HEK293T (cell line): ENCODE measurements at regions not wholly inside any gene's neighbourhood (a gene's known extent, or its start where the extent isn't known, plus 50 kb on each side); places are given as distances from the start of the nearest gene placed in this dataset.
"Not testable (repeated sequence)": the region's sequence is repeated elsewhere in the genome, so short reads cannot be mapped to it uniquely, and the experiment has no call there.

Experiments
- CTCF ChIA-PET: fragments of 350-600 bp; formaldehyde crosslinking; extraction: SDS; loops from one replicate; lab custom pipeline; 2021; ENCODE audit warnings: antibody characterized with exemption, inconsistent platforms; lab: Yijun Ruan, JAX
- POLR2A ChIA-PET: fragments of 350-600 bp; formaldehyde crosslinking; extraction: SDS; loops from one replicate; lab custom pipeline; 2020; ENCODE audit warnings: antibody characterized with exemption, inconsistent platforms; lab: Yijun Ruan, JAX
- DNase-seq: peaks from one replicate; pipeline ENCODE4 v3.0.0; 2012; ENCODE audit warnings: mixed read lengths; ENCODE audit errors: extremely low spot score
- ARNT ChIP-seq: fragments of 450-650 bp; IDR thresholded peaks from 2 replicates; pipeline ENCODE4 v1.6.1; 2017; ENCODE audit warnings: mild to moderate bottlenecking
- BHLHE40 ChIP-seq: fragments of 450-650 bp; IDR thresholded peaks from 2 replicates; pipeline ENCODE4 v1.6.1; 2016; ENCODE audit warnings: mild to moderate bottlenecking, moderate library complexity, borderline replicate concordance
- CTBP1 ChIP-seq: fragments of 450-650 bp; IDR thresholded peaks from 2 replicates; pipeline ENCODE4 v1.6.1; 2016; ENCODE audit warnings: borderline replicate concordance
- ELF4 ChIP-seq: fragments of 450-650 bp; IDR thresholded peaks from 2 replicates; pipeline ENCODE4 v1.6.1; 2017; ENCODE audit warnings: antibody characterized with exemption
- FOXA1 ChIP-seq: fragments of 450-650 bp; IDR thresholded peaks from 2 replicates; pipeline ENCODE4 v1.6.1; 2016; ENCODE audit warnings: mild to moderate bottlenecking
- FOXK2 ChIP-seq: fragments of 450-650 bp; IDR thresholded peaks from 2 replicates; pipeline ENCODE4 v1.6.1; 2016; ENCODE audit warnings: mild to moderate bottlenecking
- FOXM1 ChIP-seq: fragments of 450-650 bp; IDR thresholded peaks from 2 replicates; pipeline ENCODE4 v1.6.1; 2017; ENCODE audit warnings: mild to moderate bottlenecking, borderline replicate concordance
- HDGF ChIP-seq: fragments of 450-650 bp; IDR thresholded peaks from 2 replicates; pipeline ENCODE4 v1.6.1; 2017; ENCODE audit warnings: antibody characterized with exemption, borderline replicate concordance
- L3MBTL2 ChIP-seq: fragments of 450-650 bp; conservative IDR thresholded peaks from 2 replicates; pipeline ENCODE4 v1.6.1; 2016; ENCODE audit warnings: mild to moderate bottlenecking
- LEF1 ChIP-seq: fragments of 450-650 bp; IDR thresholded peaks from 2 replicates; pipeline ENCODE4 v1.6.1; 2017; ENCODE audit warnings: mild to moderate bottlenecking, borderline replicate concordance
- NFRKB ChIP-seq: fragments of 450-650 bp; IDR thresholded peaks from 2 replicates; pipeline ENCODE4 v1.6.1; 2016; ENCODE audit warnings: mild to moderate bottlenecking, moderate library complexity
- PKNOX1 ChIP-seq: fragments of 450-650 bp; IDR thresholded peaks from 2 replicates; pipeline ENCODE4 v1.6.1; 2016
- SP1 ChIP-seq: fragments of 450-650 bp; IDR thresholded peaks from 2 replicates; pipeline ENCODE4 v1.6.1; 2017
- SUZ12 ChIP-seq: fragments of 450-650 bp; IDR thresholded peaks from 2 replicates; pipeline ENCODE4 v1.6.1; 2016; ENCODE audit warnings: mild to moderate bottlenecking
- TARDBP ChIP-seq: fragments of 450-650 bp; IDR thresholded peaks from 2 replicates; pipeline ENCODE4 v1.6.1; 2016
- ZNF384 ChIP-seq: fragments of 450-650 bp; IDR thresholded peaks from 2 replicates; pipeline ENCODE4 v1.6.1; 2016

- ChIA-PET CTCF (no interaction called here), POLR2A (no interaction called here)
- no peak for TF ChIP-seq NFRKB
- TF ChIP-seq PKNOX1 = no peak
- no peak for TF ChIP-seq BHLHE40
- no peak for TF ChIP-seq SUZ12
- TF ChIP-seq CTBP1 = no peak
- TF ChIP-seq LEF1 = no peak
- no peak for DNase-seq
These were observed 91.6 kb downstream of the CARTPT start for GRCh38 chr5:71810471-71811195.

GRCh38 chr5:71811779-71812178, 92.7 kb downstream of the CARTPT start:
- no peak for TF ChIP-seq ELF4
- TF ChIP-seq SUZ12 = no peak
- no peak for TF ChIP-seq FOXK2
- no peak for TF ChIP-seq FOXA1
- TF ChIP-seq FOXM1 = no peak
- no peak for TF ChIP-seq HDGF
- no peak for TF ChIP-seq SP1
- TF ChIP-seq TARDBP = no peak
- no peak for TF ChIP-seq NFRKB
- TF ChIP-seq CTBP1 = no peak
- TF ChIP-seq BHLHE40 = no peak
- TF ChIP-seq LEF1 = no peak
- TF ChIP-seq L3MBTL2 = no peak
- no peak for TF ChIP-seq ZNF384
- no peak for TF ChIP-seq ARNT
- no peak for TF ChIP-seq PKNOX1
- ChIA-PET CTCF (no interaction called here), POLR2A (no interaction called here)
- no peak for DNase-seq

GRCh38 chr5:71816307-71816706, 97.2 kb downstream of the CARTPT start:
- TF ChIP-seq PKNOX1 = no peak
- TF ChIP-seq SP1 = no peak
- no peak for TF ChIP-seq BHLHE40
- no peak for TF ChIP-seq ARNT
- TF ChIP-seq FOXK2 = no peak
- TF ChIP-seq FOXA1 = no peak
- TF ChIP-seq ZNF384 = no peak
- no peak for TF ChIP-seq FOXM1
- no peak for TF ChIP-seq ELF4
- no peak for TF ChIP-seq L3MBTL2
- ChIA-PET POLR2A (no interaction called here), CTCF (no interaction called here)
- no peak for DNase-seq

- POLR2A ChIA-PET = no interaction called here
- CTCF ChIA-PET = no interaction called here
- DNase-seq = no peak
- no peak for TF ChIP-seq HDGF
- TF ChIP-seq BHLHE40 = no peak
- TF ChIP-seq NFRKB = no peak
- no peak for TF ChIP-seq TARDBP
- no peak for TF ChIP-seq L3MBTL2
- no peak for TF ChIP-seq LEF1
- no peak for TF ChIP-seq SUZ12
- TF ChIP-seq SP1 = no peak
- TF ChIP-seq FOXK2 = no peak
- no peak for TF ChIP-seq FOXA1
- no peak for TF ChIP-seq FOXM1
- no peak for TF ChIP-seq PKNOX1
- no peak for TF ChIP-seq ELF4
- no peak for TF ChIP-seq ARNT
- TF ChIP-seq CTBP1 = no peak
- TF ChIP-seq ZNF384 = no peak
These were observed 98.8 kb downstream of the CARTPT start for GRCh38 chr5:71817891-71818290.

- CTCF ChIA-PET = no interaction called here
- no peak for DNase-seq
- TF ChIP-seq TARDBP (no peak), FOXK2 (no peak), NFRKB (no peak), FOXM1 (no peak), ARNT (no peak), LEF1 (no peak), ELF4 (no peak)
- POLR2A ChIA-PET = no interaction called here
These were observed 102.0 kb downstream of the CARTPT start for GRCh38 chr5:71821029-71821428.

GRCh38 chr5:71822065-71822464, 103.0 kb downstream of the CARTPT start:
- CTCF ChIA-PET, DNase-seq, POLR2A ChIA-PET: not testable (repeated sequence)
